GM12892 (cell line): ENCODE measurements at regions not wholly inside any gene's neighbourhood (a gene's known extent, or its start where the extent isn't known, plus 50 kb on each side); places are given as distances from the start of the nearest gene placed in this dataset.
"Not testable (repeated sequence)": the region's sequence is repeated elsewhere in the genome, so short reads cannot be mapped to it uniquely, and the experiment has no call there.

Source experiments
- POLR2A ChIP-seq: IDR thresholded peaks from 2 replicates; pipeline ENCODE4 v1.6.1; 2011; ENCODE audit warnings: low read depth, low read length, control low read depth
- POLR2AphosphoS5 ChIP-seq: IDR thresholded peaks from 2 replicates; pipeline ENCODE4 v1.6.1; 2011; ENCODE audit warnings: low read depth, low read length, control low read depth
- TAF1 ChIP-seq: IDR thresholded peaks from 2 replicates; pipeline ENCODE4 v1.6.1; 2011; ENCODE audit warnings: low read depth, mild to moderate bottlenecking, control low read depth, low read length, borderline replicate concordance

DNA sequence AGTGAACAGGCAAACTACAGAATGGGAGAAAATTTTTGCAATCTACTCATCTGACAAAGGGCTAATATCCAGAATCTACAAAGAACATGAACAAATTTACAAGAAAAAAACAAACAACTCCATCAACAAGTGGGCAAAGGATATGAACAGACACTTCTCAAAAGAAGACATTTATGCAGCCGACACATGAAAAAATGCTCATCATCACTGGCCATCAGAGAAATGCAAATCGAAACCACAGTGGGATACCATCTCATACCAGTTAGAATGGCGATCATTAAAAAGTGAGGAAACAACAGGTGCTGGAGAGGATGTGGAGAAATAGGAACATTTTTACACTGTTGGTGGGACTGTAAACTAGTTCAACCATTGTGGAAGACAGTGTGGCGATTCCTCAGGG lies 167.8 kb upstream of the PWP1 start:
- not testable (repeated sequence) for TF ChIP-seq POLR2A, TAF1, POLR2AphosphoS5
